Adrenal gland (tissue), 9 donors: ENCODE measurements at regions not wholly inside any gene's neighbourhood (a gene's known extent, or its start where the extent isn't known, plus 50 kb on each side); places are given as distances from the start of the nearest gene placed in this dataset.

Source experiments
- DNase-seq, 7 donors: peaks; one replicate each; pipeline ENCODE4 v3.0.0-alpha.2; 2019 to 2020
- H3K27ac ChIP-seq, 5 donors: fragments of 200-600 bp; sonication (generic) in 4 of 5; 1 replicate in 3 of 5; 2 replicates in 2 of 5; pipeline versions ENCODE4 v1.5.1 to v1.8.0; 2016 to 2020; ENCODE audit warnings: mild to moderate bottlenecking in 1 of 5
- H3K27me3 ChIP-seq: fragments of 200-600 bp; 2 replicates; pipeline ENCODE4 v1.8.0; 2021
- H3K36me3 ChIP-seq, 2 donors: fragments of 200-600 bp; replicated peaks in 1 of 2; 1 replicate in 1 of 2; 2 replicates in 1 of 2; pipeline versions ENCODE4 v1.5.1 to v1.8.0; 2018 to 2022
- H3K4me1 ChIP-seq, 2 donors: fragments of 200-600 bp; replicated peaks in 1 of 2; 1 replicate in 1 of 2; 2 replicates in 1 of 2; pipeline versions ENCODE4 v1.5.1 to v1.8.0; 2018 to 2021
- H3K4me3 ChIP-seq, 4 donors: fragments of 200-600 bp; sonication (generic) in 3 of 4; one replicate each; pipeline ENCODE4 v1.5.1; 2016 to 2018
- H3K9me3 ChIP-seq, 3 donors: fragments of 200-600 bp; sonication (generic) in 1 of 3; replicated peaks in 1 of 3; 1 replicate in 2 of 3; 2 replicates in 1 of 3; pipeline versions ENCODE4 v1.5.1 to v1.8.0; 2016 to 2021
- POLR2A ChIP-seq, 2 donors: fragments of 450-650 bp; IDR thresholded peaks; one replicate each; pipeline ENCODE4 v1.6.1; 2017; ENCODE audit warnings: antibody characterized with exemption in 2 of 2, mild to moderate bottlenecking in 2 of 2, moderate library complexity in 1 of 2
- WGBS, 4 donors: extraction: QIAGEN DNeasy Blood & Tissue Kit in 2 of 4; methylation state at CpG; one replicate each; pipeline versions ENCODE4 v1.1.5 to v1.1.7; 2013 to 2017; 5-methylcytosine and 5-hydroxymethylcytosine counted together
- intact Hi-C, 2 donors: fragments of 100-400 bp; cut with DNase I; formaldehyde crosslinking; loops; one replicate each; pipeline versions ENCODE4 v1.14.1 to v1.15.0; 2022 to 2023
- TF ChIP-seq, protein P1 (sequence below), 6 experiments: fragments of 450-650 bp in 4 of 6; fragments of 200-600 bp in 2 of 6; sonication (generic) in 1 of 6; IDR thresholded peaks; 1 replicate in 5 of 6; 2 replicates in 1 of 6; pipeline versions ENCODE4 v1.5.1 to v1.8.0; 2016 to 2021; ENCODE audit warnings: antibody characterized with exemption in 6 of 6, mild to moderate bottlenecking in 2 of 6, moderate library complexity in 1 of 6
- donor health status: healthy with polysubstance abuse.
- donor health status: Bipolar disorder and iron deficiency.
- donor health status: DM: yes; HTN: yes; CAD: no.
- donor health status: DM: no; HTN: no; CAD: no.
- donor health status: DM: no; HTN: no; CAD: no.

GRCh38 chr10:3665316-3665908, 119.6 kb downstream of the KLF6 start:
- H3K27ac ChIP-seq, result no peak overlapping the region
- H3K36me3 ChIP-seq, result no peaks in the 10 kb centered on the region
- DNase-seq, result no peak
- no peak overlapping the region for H3K4me3 ChIP-seq
- no peak for TF ChIP-seq POLR2A (IDR thresholded peaks at IDR 0.05)
- TF ChIP-seq, protein P1, sequence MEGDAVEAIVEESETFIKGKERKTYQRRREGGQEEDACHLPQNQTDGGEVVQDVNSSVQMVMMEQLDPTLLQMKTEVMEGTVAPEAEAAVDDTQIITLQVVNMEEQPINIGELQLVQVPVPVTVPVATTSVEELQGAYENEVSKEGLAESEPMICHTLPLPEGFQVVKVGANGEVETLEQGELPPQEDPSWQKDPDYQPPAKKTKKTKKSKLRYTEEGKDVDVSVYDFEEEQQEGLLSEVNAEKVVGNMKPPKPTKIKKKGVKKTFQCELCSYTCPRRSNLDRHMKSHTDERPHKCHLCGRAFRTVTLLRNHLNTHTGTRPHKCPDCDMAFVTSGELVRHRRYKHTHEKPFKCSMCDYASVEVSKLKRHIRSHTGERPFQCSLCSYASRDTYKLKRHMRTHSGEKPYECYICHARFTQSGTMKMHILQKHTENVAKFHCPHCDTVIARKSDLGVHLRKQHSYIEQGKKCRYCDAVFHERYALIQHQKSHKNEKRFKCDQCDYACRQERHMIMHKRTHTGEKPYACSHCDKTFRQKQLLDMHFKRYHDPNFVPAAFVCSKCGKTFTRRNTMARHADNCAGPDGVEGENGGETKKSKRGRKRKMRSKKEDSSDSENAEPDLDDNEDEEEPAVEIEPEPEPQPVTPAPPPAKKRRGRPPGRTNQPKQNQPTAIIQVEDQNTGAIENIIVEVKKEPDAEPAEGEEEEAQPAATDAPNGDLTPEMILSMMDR (IDR thresholded peaks at IDR 0.05), result no peak
- H3K4me1 ChIP-seq, result no peaks in the 10 kb centered on the region
- intact Hi-C loops, result no loop called here
- H3K27me3 ChIP-seq, result no peaks in the 10 kb centered on the region
- WGBS, 4 donors, result 73 to 78% (median 76%) methylated on average over 11 to 15 of the region's 15 CpGs
- no peaks in the 10 kb centered on the region for H3K9me3 ChIP-seq

- no peaks in the 10 kb centered on the region for H3K36me3 ChIP-seq
- no peak for DNase-seq
- no peaks in the 10 kb centered on the region for H3K27me3 ChIP-seq
- no peak overlapping the region for H3K27ac ChIP-seq
- TF ChIP-seq, protein P1 (IDR thresholded peaks at IDR 0.05), result no peak
- no peak for TF ChIP-seq POLR2A (IDR thresholded peaks at IDR 0.05)
- H3K4me1 ChIP-seq, result no peaks in the 10 kb centered on the region
- 85 to 96% (median 91%) methylated on average over 2 of the region's 2 CpGs for WGBS, 4 donors
- no peaks in the 10 kb centered on the region for H3K9me3 ChIP-seq
- H3K4me3 ChIP-seq, result no peak overlapping the region
- intact Hi-C loops, result no loop called here
Observed at GRCh38 chr10:3662775-3663174, 122.2 kb downstream of the KLF6 start.

DNA sequence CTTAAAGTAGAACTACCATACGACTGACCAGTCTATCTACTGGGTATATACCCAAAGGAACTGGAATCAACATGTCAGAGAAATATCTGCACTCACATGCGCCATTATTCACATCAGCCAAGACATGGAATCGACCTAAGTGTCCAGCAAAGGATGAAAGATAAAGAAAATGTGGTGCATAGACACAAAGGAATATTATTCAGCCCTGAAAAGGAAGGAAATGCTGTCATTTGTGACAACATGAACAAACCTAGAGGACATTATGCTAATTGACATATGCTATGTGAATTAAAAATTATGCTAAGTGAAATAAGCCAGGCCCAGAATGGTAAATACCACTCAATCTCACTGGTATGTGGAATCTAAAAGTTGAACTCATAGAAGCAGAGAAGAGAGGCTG, 123.7 kb downstream of the KLF6 start:
- intact Hi-C loops, result no loop called here
- H3K27ac ChIP-seq, result no peak overlapping the region
- H3K4me1 ChIP-seq, result no peaks in the 10 kb centered on the region
- TF ChIP-seq POLR2A (IDR thresholded peaks at IDR 0.05), result no peak
- TF ChIP-seq, protein P1 (IDR thresholded peaks at IDR 0.05), result no peak
- no peak for DNase-seq
- WGBS, 4 donors, result 85 to 95% (median 88%) methylated on average over 3 of the region's 3 CpGs
- H3K27me3 ChIP-seq, result no peaks in the 10 kb centered on the region
- no peaks in the 10 kb centered on the region for H3K36me3 ChIP-seq
- H3K9me3 ChIP-seq, result no peaks in the 10 kb centered on the region
- H3K4me3 ChIP-seq, result no peak overlapping the region

- intact Hi-C loops, result no loop called here
- H3K36me3 ChIP-seq, result no peaks in the 10 kb centered on the region
- H3K27ac ChIP-seq, result no peak overlapping the region
- WGBS, 4 donors, result 81 to 97% (median 95%) methylated on average over 6 to 7 of the region's 7 CpGs
- TF ChIP-seq, protein P1 (IDR thresholded peaks at IDR 0.05), result no peak
- TF ChIP-seq POLR2A (IDR thresholded peaks at IDR 0.05), result no peak
- no peaks in the 10 kb centered on the region for H3K27me3 ChIP-seq
- H3K9me3 ChIP-seq, result no peaks in the 10 kb centered on the region
- no peak overlapping the region for H3K4me3 ChIP-seq
- H3K4me1 ChIP-seq, result no peaks in the 10 kb centered on the region
- no peak for DNase-seq
Observed at GRCh38 chr10:3660753-3661152, 124.3 kb downstream of the KLF6 start.
